HFFc6 (cell line): ENCODE measurements at regions not wholly inside any gene's neighbourhood (a gene's known extent, or its start where the extent isn't known, plus 50 kb on each side); places are given as distances from the start of the nearest gene placed in this dataset.

Experiments used
- DNase-seq: peaks from one replicate; pipeline ENCODE4 v3.0.0-alpha.2; 2018
- H3K27ac Mint-ChIP-seq: 2 replicates; pipeline ENCODE4 v1.8.0; 2020; ENCODE audit warnings: mild to moderate bottlenecking, mixed read lengths
- H3K27me3 Mint-ChIP-seq: 2 replicates; pipeline ENCODE4 v1.8.0; 2021; ENCODE audit warnings: mild to moderate bottlenecking, moderate library complexity, mixed read lengths; ENCODE audit not compliant: insufficient read depth
- H3K36me3 Mint-ChIP-seq: 2 replicates; pipeline ENCODE4 v1.8.0; 2021; ENCODE audit warnings: low read depth, mixed read lengths
- H3K4me1 Mint-ChIP-seq: 2 replicates; pipeline ENCODE4 v1.8.0; 2020; ENCODE audit warnings: low read depth, mixed read lengths
- H3K4me3 Mint-ChIP-seq: 2 replicates; pipeline ENCODE4 v1.8.0; 2020; ENCODE audit warnings: mild to moderate bottlenecking, moderate library complexity, mixed read lengths
- H3K9me3 Mint-ChIP-seq: 2 replicates; pipeline ENCODE4 v1.8.0; 2020; ENCODE audit warnings: mild to moderate bottlenecking, mixed read lengths
- CTCF ChIP-seq: fragments of 200-600 bp; sonication (generic); IDR thresholded peaks from 2 replicates; pipeline ENCODE4 v1.5.0; 2021; ENCODE audit warnings: antibody characterized with exemption, mild to moderate bottlenecking

- Mint-ChIP-seq H3K4me3 (no peak overlapping the region), H3K9me3 (no peaks in the 10 kb centered on the region), H3K27me3 (peaks cover 10% of the 10 kb centered on the region), H3K27ac (no peak overlapping the region), H3K36me3 (no peaks in the 10 kb centered on the region), H3K4me1 (no peaks in the 10 kb centered on the region)
- TF ChIP-seq CTCF: no peak
- no peak for DNase-seq
These were observed 235.4 kb upstream of the BTBD3 start for GRCh38 chr20:11682285-11682684.

- peaks cover 9% of the 10 kb centered on the region for H3K27me3 Mint-ChIP-seq
- no peak overlapping the region for H3K4me3 Mint-ChIP-seq
- H3K36me3 Mint-ChIP-seq: no peaks in the 10 kb centered on the region
- no peaks in the 10 kb centered on the region for H3K4me1 Mint-ChIP-seq
- TF ChIP-seq CTCF: no peak
- no peak overlapping the region for H3K27ac Mint-ChIP-seq
- H3K9me3 Mint-ChIP-seq: no peaks in the 10 kb centered on the region
- DNase-seq: no peak
These were observed 231.5 kb upstream of the BTBD3 start for GRCh38 chr20:11686195-11686594.

GRCh38 chr20:11686820-11687543, 230.7 kb upstream of the BTBD3 start:
- Mint-ChIP-seq H3K4me3 (no peak overlapping the region), H3K27me3 (peaks cover 9% of the 10 kb centered on the region), H3K27ac (no peak overlapping the region), H3K4me1 (no peaks in the 10 kb centered on the region), H3K9me3 (no peaks in the 10 kb centered on the region), H3K36me3 (no peaks in the 10 kb centered on the region)
- TF ChIP-seq CTCF: no peak
- no peak for DNase-seq

GRCh38 chr20:11687546-11688292, 230.0 kb upstream of the BTBD3 start:
- no peak overlapping the region for H3K27ac Mint-ChIP-seq
- no peak for TF ChIP-seq CTCF
- no peak for DNase-seq
- H3K9me3 Mint-ChIP-seq: no peaks in the 10 kb centered on the region
- H3K36me3 Mint-ChIP-seq: no peaks in the 10 kb centered on the region
- no peaks in the 10 kb centered on the region for H3K4me1 Mint-ChIP-seq
- H3K27me3 Mint-ChIP-seq: peaks cover 9% of the 10 kb centered on the region
- no peak overlapping the region for H3K4me3 Mint-ChIP-seq

GRCh38 chr20:11689262-11689661, 228.4 kb upstream of the BTBD3 start:
- Mint-ChIP-seq H3K27ac (no peak overlapping the region), H3K36me3 (no peaks in the 10 kb centered on the region), H3K4me1 (no peaks in the 10 kb centered on the region), H3K27me3 (peaks cover 9% of the 10 kb centered on the region), H3K9me3 (no peaks in the 10 kb centered on the region), H3K4me3 (no peak overlapping the region)
- TF ChIP-seq CTCF: no peak
- no peak for DNase-seq
